ENCODE measurements at regions not wholly inside any gene's neighbourhood (a gene's known extent, or its start where the extent isn't known, plus 50 kb on each side); places are given as distances from the start of the nearest gene placed in this dataset.
A peak's percentile ranks its signal among the peaks of the same experiment; 100 is the strongest.

DNA sequence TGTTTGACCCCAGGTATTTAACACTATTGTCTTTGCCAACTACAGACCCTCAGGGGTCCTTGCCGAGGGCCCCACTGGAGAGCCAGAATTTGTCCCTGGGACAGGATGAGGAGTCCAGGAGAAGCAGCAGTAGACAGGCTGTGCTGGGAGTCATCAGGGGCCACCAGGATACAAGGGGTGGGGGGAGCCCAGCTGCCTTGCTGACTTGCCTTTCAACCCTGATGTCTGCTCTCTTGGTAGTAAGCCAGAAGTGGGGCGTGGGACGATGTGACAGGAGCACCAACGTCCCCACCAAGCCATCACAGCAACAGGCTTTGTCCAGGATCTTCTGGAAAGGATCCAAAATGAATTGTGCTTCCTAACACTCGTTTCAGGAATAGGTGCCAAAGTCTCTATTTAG lies 62.4 kb upstream of the CDCA7L start:
- no peak for DNase-seq (ENCODE audit: low read depth in 2 of 3, low spot score in 2 of 3)

DNA sequence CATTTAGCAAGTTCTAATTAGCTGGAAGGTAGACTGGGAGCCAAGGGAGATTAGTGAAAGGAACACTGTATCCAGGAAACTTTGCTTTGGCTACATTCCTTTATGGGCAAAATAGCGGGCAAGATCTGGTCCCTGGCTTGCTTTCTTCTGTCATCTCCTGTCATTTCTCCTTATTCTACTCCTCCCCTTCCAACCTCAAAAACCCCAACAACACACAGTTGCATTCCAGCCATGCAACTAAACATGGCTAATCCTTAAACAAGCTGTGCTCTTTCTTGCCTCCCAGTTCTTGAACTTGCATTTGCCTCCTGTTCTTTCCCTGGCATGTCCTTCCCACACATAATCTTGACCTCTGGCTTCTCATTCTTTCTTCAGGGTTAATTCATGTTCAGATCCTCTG lies 59.5 kb upstream of the CDCA7L start:
- no peak for DNase-seq (ENCODE audit: low read depth in 2 of 3, low spot score in 2 of 3)

DNA sequence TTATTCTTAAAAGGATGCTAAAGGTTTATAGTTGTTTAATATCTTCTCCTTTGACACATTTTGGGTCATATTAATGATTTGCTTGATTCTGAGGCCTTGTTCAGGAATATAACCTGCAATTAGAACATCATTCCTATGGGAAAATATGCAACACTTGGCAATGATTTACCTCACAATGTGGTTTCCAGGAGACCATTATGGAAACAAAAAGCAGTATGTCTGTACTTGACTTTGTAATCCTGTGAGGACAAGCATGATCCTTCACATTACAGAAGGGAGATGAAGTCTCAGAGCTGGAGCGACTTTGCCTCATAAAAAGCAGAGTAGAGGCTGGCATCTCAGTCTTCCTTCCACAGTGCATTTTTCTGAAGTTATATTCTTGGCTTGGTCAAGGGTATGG lies 57.0 kb upstream of the CDCA7L start:
- no peak for DNase-seq (ENCODE audit: low read depth in 2 of 3, low spot score in 2 of 3)

DNA sequence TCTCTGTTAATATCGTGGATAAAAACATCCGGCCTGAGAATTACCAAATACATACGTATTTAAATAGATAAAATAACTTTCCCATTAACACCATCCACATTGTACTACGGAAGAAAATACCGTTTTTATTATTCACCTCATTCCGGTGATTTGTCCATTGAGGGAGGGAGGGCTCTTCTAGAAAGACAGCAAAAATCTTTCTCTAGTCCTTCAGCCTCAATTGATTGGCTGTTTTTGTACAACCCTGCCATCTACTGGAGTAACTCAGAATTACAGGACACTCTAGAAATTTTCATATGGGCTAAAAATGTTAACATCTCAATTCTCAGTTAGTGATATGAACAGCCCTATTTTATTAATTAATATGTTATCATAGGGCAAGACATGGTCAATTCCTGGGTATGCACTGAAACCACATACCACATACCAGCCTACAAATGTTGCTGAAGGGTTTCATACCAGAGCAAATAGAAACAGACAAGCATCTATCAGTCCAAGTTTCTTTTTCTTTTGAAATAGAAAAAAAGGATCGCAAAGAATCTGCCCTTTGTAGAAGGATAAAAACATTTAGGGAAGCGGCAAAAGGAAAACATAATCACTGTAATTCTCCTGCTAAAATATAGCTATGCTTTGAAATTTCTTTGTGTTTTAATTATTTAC lies 55.8 kb upstream of the CDCA7L start:
- peak; percentile 24 to 82 (median 36) for DNase-seq (ENCODE audit: low read depth in 2 of 3, low spot score in 2 of 3)

DNA sequence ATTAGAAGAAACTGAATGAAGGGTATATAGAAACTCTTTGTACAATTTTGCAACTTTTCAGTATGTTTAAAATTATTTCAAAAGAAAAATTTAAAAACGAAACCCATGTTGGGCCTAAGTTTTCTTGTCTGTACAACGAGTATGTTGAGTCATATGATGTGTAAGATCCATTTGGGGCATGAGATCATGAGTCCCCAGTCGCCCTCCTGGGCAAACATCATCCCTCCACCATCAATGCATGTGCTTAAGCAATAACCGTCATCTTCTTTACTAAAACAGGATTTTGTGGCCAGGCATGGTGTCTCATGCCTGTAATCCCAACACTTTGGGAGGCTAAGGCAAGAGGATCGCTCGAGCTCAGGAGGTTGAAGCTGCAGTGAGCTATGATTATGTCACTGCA lies 54.2 kb upstream of the CDCA7L start:
- DNase-seq (ENCODE audit: low read depth in 2 of 3, low spot score in 2 of 3) = no peak

DNA sequence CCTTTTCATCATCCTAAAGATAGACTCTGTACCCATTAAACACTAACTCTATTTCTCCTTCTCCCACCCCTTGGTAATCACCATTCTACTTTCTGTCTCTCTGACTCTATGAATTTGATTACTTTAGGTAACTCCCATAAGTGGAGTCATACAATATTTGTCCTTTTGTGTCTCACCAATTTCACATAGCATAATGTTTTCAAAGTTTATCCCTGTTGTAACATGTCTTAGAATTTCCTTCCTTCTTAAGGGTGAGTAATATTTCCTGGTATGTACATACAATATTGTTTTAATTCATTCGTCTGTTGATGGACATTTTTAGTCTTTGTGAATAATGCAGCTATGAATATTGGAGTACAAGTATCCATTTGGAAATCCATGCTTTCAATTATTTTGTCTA lies 50.9 kb upstream of the CDCA7L start:
- no peak for DNase-seq (ENCODE audit: low read depth in 2 of 3, low spot score in 2 of 3)
